KMS-11 (cell line): ENCODE measurements at regions not wholly inside any gene's neighbourhood (a gene's known extent, or its start where the extent isn't known, plus 50 kb on each side); places are given as distances from the start of the nearest gene placed in this dataset.

Experiments used
- H2AFZ ChIP-seq: fragments of 200-600 bp; sonication (generic); 2 replicates; pipeline ENCODE4 v1.6.1; 2016; ENCODE audit warnings: antibody characterized with exemption, mixed run types, low read depth
- H3K27ac ChIP-seq: fragments of 200-600 bp; sonication (generic); 2 replicates; pipeline ENCODE4 v1.6.1; 2016; ENCODE audit warnings: mild to moderate bottlenecking, mixed run types
- H3K27me3 ChIP-seq: fragments of 200-600 bp; sonication (generic); 2 replicates; pipeline ENCODE4 v1.6.1; 2017; ENCODE audit warnings: mild to moderate bottlenecking, low read depth, mixed run types, moderate library complexity; ENCODE audit not compliant: insufficient read depth
- H3K36me3 ChIP-seq: fragments of 200-600 bp; sonication (generic); 2 replicates; pipeline ENCODE4 v1.6.1; 2017; ENCODE audit warnings: mild to moderate bottlenecking, mixed run types; ENCODE audit not compliant: insufficient read depth
- H3K4me1 ChIP-seq: fragments of 200-600 bp; sonication (generic); 2 replicates; pipeline ENCODE4 v1.6.1; 2016; ENCODE audit warnings: mild to moderate bottlenecking, low read depth, mixed run types; ENCODE audit not compliant: poor library complexity, severe bottlenecking
- H3K4me2 ChIP-seq: fragments of 200-600 bp; sonication (generic); 2 replicates; pipeline ENCODE4 v1.7.0; 2016; ENCODE audit warnings: mild to moderate bottlenecking, mixed run types
- H3K4me3 ChIP-seq: fragments of 200-600 bp; sonication (generic); IDR thresholded peaks from 2 replicates; pipeline ENCODE4 v1.6.1; 2017; ENCODE audit warnings: low read depth, low read length, mixed read lengths; ENCODE audit not compliant: insufficient read depth
- H3K79me2 ChIP-seq: fragments of 200-600 bp; sonication (generic); 2 replicates; pipeline ENCODE4 v1.6.1; 2016; ENCODE audit warnings: low read depth, mixed run types; ENCODE audit not compliant: insufficient read depth
- H3K9ac ChIP-seq: fragments of 200-600 bp; sonication (generic); 2 replicates; pipeline ENCODE4 v1.6.1; 2016; ENCODE audit warnings: mild to moderate bottlenecking, mixed run types
- H4K20me1 ChIP-seq: fragments of 200-600 bp; sonication (generic); 2 replicates; pipeline ENCODE4 v1.6.1; 2016; ENCODE audit warnings: mild to moderate bottlenecking, mixed run types; ENCODE audit not compliant: insufficient read depth
- TF ChIP-seq, protein P1 (sequence below): fragments of 200-600 bp; sonication (generic); conservative IDR thresholded peaks from 2 replicates; pipeline ENCODE4 v1.6.1; 2017; ENCODE audit warnings: low read depth, mild to moderate bottlenecking, antibody characterized with exemption, low read length, moderate library complexity, mixed read lengths

GRCh38 chr2:122023059-122023864, 267.8 kb downstream of the TSN start:
- Histone ChIP-seq H4K20me1 (no peaks in the 10 kb centered on the region), H3K4me2 (no peak overlapping the region), H3K4me1 (no peaks in the 10 kb centered on the region), H3K79me2 (no peaks in the 10 kb centered on the region), H3K4me3 (no peak overlapping the region), H3K9ac (no peak overlapping the region), H3K27me3 (no peaks in the 10 kb centered on the region), H3K36me3 (no peaks in the 10 kb centered on the region), H3K27ac (no peak overlapping the region), H2AFZ (no peak overlapping the region)
- TF ChIP-seq, protein P1, sequence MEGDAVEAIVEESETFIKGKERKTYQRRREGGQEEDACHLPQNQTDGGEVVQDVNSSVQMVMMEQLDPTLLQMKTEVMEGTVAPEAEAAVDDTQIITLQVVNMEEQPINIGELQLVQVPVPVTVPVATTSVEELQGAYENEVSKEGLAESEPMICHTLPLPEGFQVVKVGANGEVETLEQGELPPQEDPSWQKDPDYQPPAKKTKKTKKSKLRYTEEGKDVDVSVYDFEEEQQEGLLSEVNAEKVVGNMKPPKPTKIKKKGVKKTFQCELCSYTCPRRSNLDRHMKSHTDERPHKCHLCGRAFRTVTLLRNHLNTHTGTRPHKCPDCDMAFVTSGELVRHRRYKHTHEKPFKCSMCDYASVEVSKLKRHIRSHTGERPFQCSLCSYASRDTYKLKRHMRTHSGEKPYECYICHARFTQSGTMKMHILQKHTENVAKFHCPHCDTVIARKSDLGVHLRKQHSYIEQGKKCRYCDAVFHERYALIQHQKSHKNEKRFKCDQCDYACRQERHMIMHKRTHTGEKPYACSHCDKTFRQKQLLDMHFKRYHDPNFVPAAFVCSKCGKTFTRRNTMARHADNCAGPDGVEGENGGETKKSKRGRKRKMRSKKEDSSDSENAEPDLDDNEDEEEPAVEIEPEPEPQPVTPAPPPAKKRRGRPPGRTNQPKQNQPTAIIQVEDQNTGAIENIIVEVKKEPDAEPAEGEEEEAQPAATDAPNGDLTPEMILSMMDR = no peak

- H3K27me3 ChIP-seq = no peaks in the 10 kb centered on the region
- TF ChIP-seq, protein P1 = no peak
- H3K4me3 ChIP-seq = no peak overlapping the region
- no peak overlapping the region for H2AFZ ChIP-seq
- no peaks in the 10 kb centered on the region for H3K36me3 ChIP-seq
- H3K9ac ChIP-seq = no peak overlapping the region
- no peak overlapping the region for H3K4me2 ChIP-seq
- no peaks in the 10 kb centered on the region for H4K20me1 ChIP-seq
- H3K27ac ChIP-seq = no peak overlapping the region
- H3K4me1 ChIP-seq = no peaks in the 10 kb centered on the region
- no peaks in the 10 kb centered on the region for H3K79me2 ChIP-seq
Observed at GRCh38 chr2:122027510-122028217, 272.2 kb downstream of the TSN start.

- H3K27ac ChIP-seq = no peak overlapping the region
- no peaks in the 10 kb centered on the region for H3K79me2 ChIP-seq
- H4K20me1 ChIP-seq = no peaks in the 10 kb centered on the region
- H3K4me3 ChIP-seq = no peak overlapping the region
- H3K4me2 ChIP-seq = no peak overlapping the region
- no peaks in the 10 kb centered on the region for H3K36me3 ChIP-seq
- H3K27me3 ChIP-seq = no peaks in the 10 kb centered on the region
- no peak overlapping the region for H3K9ac ChIP-seq
- TF ChIP-seq, protein P1 = no peak
- H3K4me1 ChIP-seq = no peaks in the 10 kb centered on the region
- H2AFZ ChIP-seq = no peak overlapping the region
Observed at GRCh38 chr2:122028371-122029100, 273.1 kb downstream of the TSN start.

GRCh38 chr2:122029456-122029855, 274.0 kb downstream of the TSN start:
- H4K20me1 ChIP-seq = no peaks in the 10 kb centered on the region
- no peaks in the 10 kb centered on the region for H3K36me3 ChIP-seq
- no peaks in the 10 kb centered on the region for H3K27me3 ChIP-seq
- H2AFZ ChIP-seq = no peak overlapping the region
- TF ChIP-seq, protein P1 = no peak
- no peak overlapping the region for H3K9ac ChIP-seq
- H3K4me2 ChIP-seq = no peak overlapping the region
- H3K27ac ChIP-seq = no peak overlapping the region
- no peaks in the 10 kb centered on the region for H3K4me1 ChIP-seq
- no peaks in the 10 kb centered on the region for H3K79me2 ChIP-seq
- no peak overlapping the region for H3K4me3 ChIP-seq
